H9 (cell line): ENCODE measurements at regions not wholly inside any gene's neighbourhood (a gene's known extent, or its start where the extent isn't known, plus 50 kb on each side); places are given as distances from the start of the nearest gene placed in this dataset.

Experiments used
- DNase-seq: peaks from one replicate; pipeline ENCODE4 v3.0.0-alpha.2; 2017
- H2AFZ ChIP-seq: one replicate; pipeline ENCODE4 v1.6.1; 2013; ENCODE audit warnings: mild to moderate bottlenecking, low read length, control low read depth, moderate library complexity
- H2AK5ac ChIP-seq: 2 replicates; pipeline ENCODE4 v1.6.1; 2013; ENCODE audit warnings: low read length, control low read depth, mixed read lengths; ENCODE audit not compliant: insufficient read length
- H2BK120ac ChIP-seq: one replicate; pipeline ENCODE4 v1.6.1; 2013; ENCODE audit warnings: low read depth, mild to moderate bottlenecking, low read length, control low read depth, inconsistent platforms; ENCODE audit not compliant: poor library complexity, severe bottlenecking
- H2BK12ac ChIP-seq: 2 replicates; pipeline ENCODE4 v1.6.1; 2013; ENCODE audit warnings: low read length, control low read depth, mixed read lengths, low read depth; ENCODE audit not compliant: insufficient read length
- H2BK15ac ChIP-seq: 2 replicates; pipeline ENCODE4 v1.6.1; 2013; ENCODE audit warnings: low read depth, low read length, control low read depth
- H2BK20ac ChIP-seq: one replicate; pipeline ENCODE4 v1.6.1; 2013; ENCODE audit warnings: low read depth, mild to moderate bottlenecking, low read length, control low read depth, inconsistent platforms; ENCODE audit not compliant: poor library complexity, severe bottlenecking
- H2BK5ac ChIP-seq: 2 replicates; pipeline ENCODE4 v1.6.1; 2013; ENCODE audit warnings: low read length, control low read depth, mixed read lengths; ENCODE audit not compliant: insufficient read length
- H3K14ac ChIP-seq: 2 replicates; pipeline ENCODE4 v1.6.1; 2013; ENCODE audit warnings: low read length, control low read depth; ENCODE audit not compliant: insufficient read depth
- H3K18ac ChIP-seq: 2 replicates; pipeline ENCODE4 v1.6.1; 2013; ENCODE audit warnings: low read depth, mild to moderate bottlenecking, mixed read lengths, low read length, control low read depth; ENCODE audit not compliant: insufficient read length
- H3K23ac ChIP-seq: 2 replicates; pipeline ENCODE4 v1.6.1; 2013; ENCODE audit warnings: low read length, control low read depth, mixed read lengths, low read depth; ENCODE audit not compliant: insufficient read length
- H3K23me2 ChIP-seq: 2 replicates; pipeline ENCODE4 v1.6.1; 2013; ENCODE audit warnings: low read depth, mild to moderate bottlenecking, mixed read lengths, low read length, control low read depth; ENCODE audit not compliant: insufficient read length, poor library complexity, severe bottlenecking
- H3K27ac ChIP-seq: 2 replicates; pipeline ENCODE4 v1.5.1; 2013; ENCODE audit warnings: low read length, control low read depth, mixed read lengths, low read depth; ENCODE audit not compliant: insufficient read length
- H3K27me3 ChIP-seq: 2 replicates; pipeline ENCODE4 v1.6.1; 2013; ENCODE audit warnings: low read length, control low read depth, inconsistent platforms; ENCODE audit not compliant: insufficient read depth
- H3K4ac ChIP-seq: 2 replicates; pipeline ENCODE4 v1.6.1; 2013; ENCODE audit warnings: low read depth, mild to moderate bottlenecking, control low read depth, inconsistent platforms, low read length, moderate library complexity
- H3K4me1 ChIP-seq: 2 replicates; pipeline ENCODE4 v1.6.1; 2013; ENCODE audit warnings: low read length, control low read depth, inconsistent platforms; ENCODE audit not compliant: insufficient read depth
- H3K4me2 ChIP-seq: 2 replicates; pipeline ENCODE4 v1.6.1; 2013; ENCODE audit warnings: low read length, control low read depth, mixed read lengths; ENCODE audit not compliant: insufficient read length, insufficient read depth
- H3K56ac ChIP-seq: 2 replicates; pipeline ENCODE4 v1.6.1; 2013; ENCODE audit warnings: low read depth, mild to moderate bottlenecking, mixed read lengths, low read length, control low read depth; ENCODE audit not compliant: insufficient read length
- H3K79me1 ChIP-seq: 2 replicates; pipeline ENCODE4 v1.6.1; 2013; ENCODE audit warnings: low read depth, mild to moderate bottlenecking, moderate library complexity, low read length, control low read depth, inconsistent platforms; ENCODE audit not compliant: insufficient read depth, poor library complexity, severe bottlenecking
- H3K79me2 ChIP-seq: 2 replicates; pipeline ENCODE4 v1.6.1; 2013; ENCODE audit warnings: low read length, control low read depth, inconsistent platforms; ENCODE audit not compliant: insufficient read depth
- H3K9ac ChIP-seq: 2 replicates; pipeline ENCODE4 v1.6.1; 2013; ENCODE audit warnings: low read length, control low read depth, mixed read lengths; ENCODE audit not compliant: insufficient read length; ENCODE audit errors: extremely low read depth
- H3K9me3 ChIP-seq: one replicate; pipeline ENCODE4 v1.6.1; 2013; ENCODE audit warnings: low read depth, low read length, inconsistent platforms; ENCODE audit not compliant: control insufficient read depth
- H3T11ph ChIP-seq: one replicate; pipeline ENCODE4 v1.6.1; 2013; ENCODE audit warnings: mild to moderate bottlenecking, low read length, control low read depth, inconsistent platforms
- H4K20me1 ChIP-seq: one replicate; pipeline ENCODE4 v1.6.1; 2013; ENCODE audit not compliant: control insufficient read depth, insufficient read length, insufficient read depth
- H4K5ac ChIP-seq: 2 replicates; pipeline ENCODE4 v1.6.1; 2013; ENCODE audit warnings: low read depth, mild to moderate bottlenecking, mixed read lengths, low read length, control low read depth; ENCODE audit not compliant: insufficient read length
- H4K8ac ChIP-seq: replicated peaks from 2 replicates; pipeline ENCODE4 v1.6.1; 2013; ENCODE audit warnings: low read length, control low read depth, mixed read lengths, low read depth; ENCODE audit not compliant: insufficient read length
- H4K91ac ChIP-seq: 2 replicates; pipeline ENCODE4 v1.6.1; 2013; ENCODE audit warnings: low read depth, mild to moderate bottlenecking, moderate library complexity, mixed read lengths, low read length, control low read depth; ENCODE audit not compliant: insufficient read length
- H3K27ac Mint-ChIP-seq, 3 experiments: 2 replicates in 2 of 3; 3 replicates in 1 of 3; pipeline ENCODE4 v1.8.0; 2020 to 2021; ENCODE audit warnings: mixed read lengths in 3 of 3, mild to moderate bottlenecking in 1 of 3, moderate library complexity in 1 of 3
- H3K27me3 Mint-ChIP-seq: 2 replicates; pipeline ENCODE4 v1.8.0; 2021; ENCODE audit warnings: low read depth, mild to moderate bottlenecking, moderate library complexity, mixed read lengths
- H3K36me3 Mint-ChIP-seq, 3 experiments: 2 replicates in 2 of 3; 3 replicates in 1 of 3; pipeline ENCODE4 v1.8.0; 2020 to 2021; ENCODE audit warnings: low read depth in 3 of 3, mixed read lengths in 3 of 3; ENCODE audit not compliant: insufficient read depth in 1 of 3
- H3K4me1 Mint-ChIP-seq, 2 experiments: 2 replicates each; pipeline ENCODE4 v1.8.0; 2020; ENCODE audit warnings: mixed read lengths in 2 of 2
- H3K4me3 Mint-ChIP-seq, 2 experiments: 2 replicates in 1 of 2; 3 replicates in 1 of 2; pipeline ENCODE4 v1.8.0; 2020 to 2021; ENCODE audit warnings: mild to moderate bottlenecking in 2 of 2, mixed read lengths in 2 of 2, moderate library complexity in 1 of 2
- H3K9me3 Mint-ChIP-seq, 2 experiments: 2 replicates in 1 of 2; 3 replicates in 1 of 2; pipeline ENCODE4 v1.8.0; 2020; ENCODE audit warnings: mild to moderate bottlenecking in 2 of 2, mixed read lengths in 2 of 2, moderate library complexity in 1 of 2
- CTCF ChIP-seq: fragments of 200-600 bp; sonication (generic); conservative IDR thresholded peaks from 3 replicates; pipeline ENCODE4 v1.8.0; 2021; ENCODE audit warnings: antibody characterized with exemption, mild to moderate bottlenecking
- WGBS: extraction: QIAGEN DNeasy Blood & Tissue Kit; methylation state at CpG from one replicate; pipeline ENCODE4 v1.1.7; 2013; ENCODE audit warnings: missing lambda C conversion rate, low lambda C conversion rate, mixed read lengths; ENCODE audit not compliant: insufficient read length; ENCODE audit errors: extremely low coverage; 5-methylcytosine and 5-hydroxymethylcytosine counted together

- no CpG with 5 or more reads among the region's 1 CpG for WGBS
- no peaks in the 10 kb centered on the region for H3K79me1 ChIP-seq
- H3T11ph ChIP-seq = no peak overlapping the region
- no peak overlapping the region for H2BK20ac ChIP-seq
- H2BK5ac ChIP-seq = no peak overlapping the region
- DNase-seq = no peak
- Mint-ChIP-seq H3K4me3 (no peak overlapping the region), H3K27me3 (no peaks in the 10 kb centered on the region), H3K4me1 (no peaks in the 10 kb centered on the region), H3K36me3 (no peaks in the 10 kb centered on the region), H3K27ac (no peak overlapping the region), H3K9me3 (no peaks in the 10 kb centered on the region; a peak in 2 of 5 replicates)
- no peak overlapping the region for H3K56ac ChIP-seq
- H3K23me2 ChIP-seq = no peaks in the 10 kb centered on the region
- H3K27ac ChIP-seq = no peak overlapping the region
- H2AFZ ChIP-seq = no peak overlapping the region
- H3K14ac ChIP-seq = no peak overlapping the region
- no peak overlapping the region for H3K9ac ChIP-seq
- H3K4ac ChIP-seq = no peak overlapping the region
- no peak overlapping the region for H3K23ac ChIP-seq
- H2BK120ac ChIP-seq = no peak overlapping the region
- H4K5ac ChIP-seq = no peak overlapping the region
- H2AK5ac ChIP-seq = no peak overlapping the region
- no peaks in the 10 kb centered on the region for H3K27me3 ChIP-seq
- no peak overlapping the region for H4K8ac ChIP-seq
- no peaks in the 10 kb centered on the region for H3K4me1 ChIP-seq
- no peak overlapping the region for H2BK12ac ChIP-seq
- H3K79me2 ChIP-seq = no peaks in the 10 kb centered on the region
- no peak overlapping the region for H4K91ac ChIP-seq
- H4K20me1 ChIP-seq = no peaks in the 10 kb centered on the region
- H3K18ac ChIP-seq = no peak overlapping the region
- H3K9me3 ChIP-seq = no peaks in the 10 kb centered on the region
- no peak for TF ChIP-seq CTCF
- H2BK15ac ChIP-seq = no peak overlapping the region
- no peak overlapping the region for H3K4me2 ChIP-seq
These were observed 829.8 kb upstream of the SLC10A2 start for GRCh38 chr13:103895835-103896531.
